ENCODE measurements at regions not wholly inside any gene's neighbourhood (a gene's known extent, or its start where the extent isn't known, plus 50 kb on each side); places are given as distances from the start of the nearest gene placed in this dataset.
A peak's percentile ranks its signal among the peaks of the same experiment; 100 is the strongest.

- no peak for ATAC-seq
- no peak for TF ChIP-seq ZNF565 (CRISPR knock-in tag; conservative IDR thresholded peaks at IDR 0.05; ENCODE audit: low read depth)
- TF ChIP-seq ZC3H10 (CRISPR knock-in tag; IDR thresholded peaks at IDR 0.05): no peak
- no peak for TF ChIP-seq BACH2 (CRISPR knock-in tag; IDR thresholded peaks at IDR 0.05; ENCODE audit: borderline replicate concordance)
- TF ChIP-seq PPARA (CRISPR knock-in tag; IDR thresholded peaks at IDR 0.05; ENCODE audit: borderline replicate concordance): no peak
- no peak for TF ChIP-seq SNAI2 (CRISPR knock-in tag; IDR thresholded peaks at IDR 0.05)
- no peak for TF ChIP-seq ZFP30 (CRISPR knock-in tag; IDR thresholded peaks at IDR 0.05)
- no peak for TF ChIP-seq TOX (CRISPR knock-in tag; IDR thresholded peaks at IDR 0.05; ENCODE audit: borderline replicate concordance)
- no peak for TF ChIP-seq TCF4 (CRISPR knock-in tag; IDR thresholded peaks at IDR 0.05; ENCODE audit: borderline replicate concordance)
These were observed 199.4 kb upstream of the PTGFR start for GRCh38 chr1:78291418-78291817.

DNA sequence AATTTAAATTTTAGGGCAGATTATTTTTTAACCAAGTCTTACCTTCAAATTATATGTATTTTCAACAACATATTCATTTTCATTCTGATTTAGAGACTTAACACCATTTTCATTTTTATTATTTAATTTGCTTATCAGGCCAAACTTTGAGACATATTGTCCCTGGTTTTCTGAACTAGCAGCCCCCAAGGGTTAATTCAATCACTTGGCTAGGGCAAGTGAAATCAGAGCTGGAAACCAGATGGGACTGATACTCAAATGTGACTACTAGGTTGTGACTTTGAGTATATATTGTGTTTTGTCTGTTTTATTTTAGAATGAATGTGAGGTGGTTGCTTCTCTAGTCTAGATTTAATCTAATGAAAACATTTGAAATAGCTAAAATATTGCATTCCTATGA is 198.9 kb upstream of the PTGFR start:
- no peak for ATAC-seq
- TF ChIP-seq, protein P1, sequence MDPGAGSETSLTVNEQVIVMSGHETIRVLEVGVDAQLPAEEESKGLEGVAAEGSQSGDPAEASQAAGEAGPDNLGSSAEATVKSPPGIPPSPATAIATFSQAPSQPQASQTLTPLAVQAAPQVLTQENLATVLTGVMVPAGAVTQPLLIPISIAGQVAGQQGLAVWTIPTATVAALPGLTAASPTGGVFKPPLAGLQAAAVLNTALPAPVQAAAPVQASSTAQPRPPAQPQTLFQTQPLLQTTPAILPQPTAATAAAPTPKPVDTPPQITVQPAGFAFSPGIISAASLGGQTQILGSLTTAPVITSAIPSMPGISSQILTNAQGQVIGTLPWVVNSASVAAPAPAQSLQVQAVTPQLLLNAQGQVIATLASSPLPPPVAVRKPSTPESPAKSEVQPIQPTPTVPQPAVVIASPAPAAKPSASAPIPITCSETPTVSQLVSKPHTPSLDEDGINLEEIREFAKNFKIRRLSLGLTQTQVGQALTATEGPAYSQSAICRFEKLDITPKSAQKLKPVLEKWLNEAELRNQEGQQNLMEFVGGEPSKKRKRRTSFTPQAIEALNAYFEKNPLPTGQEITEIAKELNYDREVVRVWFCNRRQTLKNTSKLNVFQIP (CRISPR knock-in tag; IDR thresholded peaks at IDR 0.05; ENCODE audit: borderline replicate concordance, low read depth): no peak
- TF ChIP-seq, protein P2, sequence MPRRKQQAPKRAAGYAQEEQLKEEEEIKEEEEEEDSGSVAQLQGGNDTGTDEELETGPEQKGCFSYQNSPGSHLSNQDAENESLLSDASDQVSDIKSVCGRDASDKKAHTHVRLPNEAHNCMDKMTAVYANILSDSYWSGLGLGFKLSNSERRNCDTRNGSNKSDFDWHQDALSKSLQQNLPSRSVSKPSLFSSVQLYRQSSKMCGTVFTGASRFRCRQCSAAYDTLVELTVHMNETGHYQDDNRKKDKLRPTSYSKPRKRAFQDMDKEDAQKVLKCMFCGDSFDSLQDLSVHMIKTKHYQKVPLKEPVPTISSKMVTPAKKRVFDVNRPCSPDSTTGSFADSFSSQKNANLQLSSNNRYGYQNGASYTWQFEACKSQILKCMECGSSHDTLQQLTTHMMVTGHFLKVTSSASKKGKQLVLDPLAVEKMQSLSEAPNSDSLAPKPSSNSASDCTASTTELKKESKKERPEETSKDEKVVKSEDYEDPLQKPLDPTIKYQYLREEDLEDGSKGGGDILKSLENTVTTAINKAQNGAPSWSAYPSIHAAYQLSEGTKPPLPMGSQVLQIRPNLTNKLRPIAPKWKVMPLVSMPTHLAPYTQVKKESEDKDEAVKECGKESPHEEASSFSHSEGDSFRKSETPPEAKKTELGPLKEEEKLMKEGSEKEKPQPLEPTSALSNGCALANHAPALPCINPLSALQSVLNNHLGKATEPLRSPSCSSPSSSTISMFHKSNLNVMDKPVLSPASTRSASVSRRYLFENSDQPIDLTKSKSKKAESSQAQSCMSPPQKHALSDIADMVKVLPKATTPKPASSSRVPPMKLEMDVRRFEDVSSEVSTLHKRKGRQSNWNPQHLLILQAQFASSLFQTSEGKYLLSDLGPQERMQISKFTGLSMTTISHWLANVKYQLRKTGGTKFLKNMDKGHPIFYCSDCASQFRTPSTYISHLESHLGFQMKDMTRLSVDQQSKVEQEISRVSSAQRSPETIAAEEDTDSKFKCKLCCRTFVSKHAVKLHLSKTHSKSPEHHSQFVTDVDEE (CRISPR knock-in tag; IDR thresholded peaks at IDR 0.05): no peak
- TF ChIP-seq ZFP30 (CRISPR knock-in tag; IDR thresholded peaks at IDR 0.05): no peak

GRCh38 chr1:78292361-78292760 is 198.4 kb upstream of the PTGFR start:
- TF ChIP-seq ISL1 (CRISPR knock-in tag; IDR thresholded peaks at IDR 0.05) (no peak), ZNF8 (CRISPR knock-in tag; IDR thresholded peaks at IDR 0.05) (no peak), SNAI2 (CRISPR knock-in tag; IDR thresholded peaks at IDR 0.05) (no peak), ARNTL (CRISPR knock-in tag; IDR thresholded peaks at IDR 0.05; ENCODE audit: borderline replicate concordance, low read depth) (no peak), ZFP3 (CRISPR knock-in tag; IDR thresholded peaks at IDR 0.05) (no peak), GLIS3 (CRISPR knock-in tag; IDR thresholded peaks at IDR 0.05) (no peak), ZNF565 (CRISPR knock-in tag; conservative IDR thresholded peaks at IDR 0.05; ENCODE audit: low read depth) (no peak), CREB5 (CRISPR knock-in tag; IDR thresholded peaks at IDR 0.05; ENCODE audit: low read depth) (no peak)
- TF ChIP-seq, protein P3, sequence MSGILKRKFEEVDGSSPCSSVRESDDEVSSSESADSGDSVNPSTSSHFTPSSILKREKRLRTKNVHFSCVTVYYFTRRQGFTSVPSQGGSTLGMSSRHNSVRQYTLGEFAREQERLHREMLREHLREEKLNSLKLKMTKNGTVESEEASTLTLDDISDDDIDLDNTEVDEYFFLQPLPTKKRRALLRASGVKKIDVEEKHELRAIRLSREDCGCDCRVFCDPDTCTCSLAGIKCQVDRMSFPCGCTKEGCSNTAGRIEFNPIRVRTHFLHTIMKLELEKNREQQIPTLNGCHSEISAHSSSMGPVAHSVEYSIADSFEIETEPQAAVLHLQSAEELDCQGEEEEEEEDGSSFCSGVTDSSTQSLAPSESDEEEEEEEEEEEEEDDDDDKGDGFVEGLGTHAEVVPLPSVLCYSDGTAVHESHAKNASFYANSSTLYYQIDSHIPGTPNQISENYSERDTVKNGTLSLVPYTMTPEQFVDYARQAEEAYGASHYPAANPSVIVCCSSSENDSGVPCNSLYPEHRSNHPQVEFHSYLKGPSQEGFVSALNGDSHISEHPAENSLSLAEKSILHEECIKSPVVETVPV (CRISPR knock-in tag; IDR thresholded peaks at IDR 0.05): no peak
- TF ChIP-seq, protein P4, sequence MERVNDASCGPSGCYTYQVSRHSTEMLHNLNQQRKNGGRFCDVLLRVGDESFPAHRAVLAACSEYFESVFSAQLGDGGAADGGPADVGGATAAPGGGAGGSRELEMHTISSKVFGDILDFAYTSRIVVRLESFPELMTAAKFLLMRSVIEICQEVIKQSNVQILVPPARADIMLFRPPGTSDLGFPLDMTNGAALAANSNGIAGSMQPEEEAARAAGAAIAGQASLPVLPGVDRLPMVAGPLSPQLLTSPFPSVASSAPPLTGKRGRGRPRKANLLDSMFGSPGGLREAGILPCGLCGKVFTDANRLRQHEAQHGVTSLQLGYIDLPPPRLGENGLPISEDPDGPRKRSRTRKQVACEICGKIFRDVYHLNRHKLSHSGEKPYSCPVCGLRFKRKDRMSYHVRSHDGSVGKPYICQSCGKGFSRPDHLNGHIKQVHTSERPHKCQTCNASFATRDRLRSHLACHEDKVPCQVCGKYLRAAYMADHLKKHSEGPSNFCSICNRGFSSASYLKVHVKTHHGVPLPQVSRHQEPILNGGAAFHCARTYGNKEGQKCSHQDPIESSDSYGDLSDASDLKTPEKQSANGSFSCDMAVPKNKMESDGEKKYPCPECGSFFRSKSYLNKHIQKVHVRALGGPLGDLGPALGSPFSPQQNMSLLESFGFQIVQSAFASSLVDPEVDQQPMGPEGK (CRISPR knock-in tag; IDR thresholded peaks at IDR 0.05; ENCODE audit: borderline replicate concordance): no peak
- peak; percentile 27; the same call in 1 of the 3 replicates for ATAC-seq

GRCh38 chr1:78297836-78298235 is 192.9 kb upstream of the PTGFR start:
- ATAC-seq: no peak
- TF ChIP-seq ISL1 (CRISPR knock-in tag; IDR thresholded peaks at IDR 0.05) (no peak), RARB (CRISPR knock-in tag; IDR thresholded peaks at IDR 0.05) (no peak), ZFP30 (CRISPR knock-in tag; IDR thresholded peaks at IDR 0.05) (no peak), ESRRG (CRISPR knock-in tag; IDR thresholded peaks at IDR 0.05) (no peak), BACH2 (CRISPR knock-in tag; IDR thresholded peaks at IDR 0.05; ENCODE audit: borderline replicate concordance) (no peak), ARNTL (CRISPR knock-in tag; IDR thresholded peaks at IDR 0.05; ENCODE audit: borderline replicate concordance, low read depth) (no peak), OSR1 (CRISPR knock-in tag; IDR thresholded peaks at IDR 0.05) (no peak), ZNF565 (CRISPR knock-in tag; conservative IDR thresholded peaks at IDR 0.05; ENCODE audit: low read depth) (no peak)
- TF ChIP-seq, protein P2 (CRISPR knock-in tag; IDR thresholded peaks at IDR 0.05): no peak
